ENCODE measurements at regions not wholly inside any gene's neighbourhood (a gene's known extent, or its start where the extent isn't known, plus 50 kb on each side); places are given as distances from the start of the nearest gene placed in this dataset.

DNA sequence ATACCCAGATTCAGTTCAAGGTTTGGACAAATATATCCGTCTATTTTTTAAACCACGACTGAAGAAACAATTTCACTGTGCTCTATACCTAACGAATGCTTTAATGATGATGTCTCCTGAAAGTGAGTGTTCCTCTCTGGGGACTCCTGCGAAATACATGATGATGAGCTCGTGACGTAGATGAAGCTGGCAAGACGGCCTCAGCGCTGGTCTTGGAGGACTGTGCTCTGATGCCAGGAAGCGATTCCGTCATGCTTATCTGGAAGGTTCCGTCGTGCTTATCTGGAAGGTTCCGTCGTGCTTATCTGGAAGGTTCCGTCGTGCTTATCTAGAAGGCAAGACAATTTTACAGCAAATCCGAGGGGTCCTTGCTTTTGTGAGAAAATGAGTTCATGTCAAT lies 250.8 kb upstream of the IRX2 start:
- Histone ChIP-seq H3K36me3 (replicated peaks in 1 of 2; ENCODE audit: control insufficient read depth in 1 of 2, insufficient read depth in 2 of 2, low read length in 1 of 2) (no peaks in the 10 kb centered on the region), H3K9me2 (no peaks in the 10 kb centered on the region), H3K4me2 (no peak overlapping the region), H3K4me1 (ENCODE audit: control insufficient read depth in 1 of 2, insufficient read depth in 2 of 2, low read depth in 1 of 2, low read length in 1 of 2) (no peaks in the 10 kb centered on the region), H3K9ac (no peak overlapping the region), H4K20me1 (ENCODE audit: insufficient read depth) (no peaks in the 10 kb centered on the region), H3K79me2 (ENCODE audit: insufficient read depth) (no peaks in the 10 kb centered on the region), H3K4me3 (ENCODE audit: low read depth in 2 of 2, low read length in 1 of 2) (no peak overlapping the region), H3K27me3 (ENCODE audit: insufficient read depth) (peaks cover 12% of the 10 kb centered on the region; the same call in 1 of the 2 replicates), H2AFZ (ENCODE audit: low read depth) (no peak overlapping the region), H3F3A (replicated peaks; ENCODE audit: insufficient read depth) (no peaks in the 10 kb centered on the region), H3K9me3 (no peaks in the 10 kb centered on the region), H3K27ac (ENCODE audit: low read depth in 2 of 2, low read length in 1 of 2) (no peak overlapping the region)
- CTCF ChIA-PET: no interaction called here
- 4% methylated on average over 17 of the region's 17 CpGs for WGBS (ENCODE audit: low lambda C conversion rate)
- DNase-seq: no peak
- POLR2A ChIA-PET: no interaction called here
- TF ChIP-seq, protein P1, sequence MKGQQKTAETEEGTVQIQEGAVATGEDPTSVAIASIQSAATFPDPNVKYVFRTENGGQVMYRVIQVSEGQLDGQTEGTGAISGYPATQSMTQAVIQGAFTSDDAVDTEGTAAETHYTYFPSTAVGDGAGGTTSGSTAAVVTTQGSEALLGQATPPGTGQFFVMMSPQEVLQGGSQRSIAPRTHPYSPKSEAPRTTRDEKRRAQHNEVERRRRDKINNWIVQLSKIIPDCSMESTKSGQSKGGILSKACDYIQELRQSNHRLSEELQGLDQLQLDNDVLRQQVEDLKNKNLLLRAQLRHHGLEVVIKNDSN (IDR thresholded peaks at IDR 0.05; ENCODE audit: borderline replicate concordance, low read depth): no peak
- TF ChIP-seq RAD21 (IDR thresholded peaks at IDR 0.05; ENCODE audit: low read length) (no peak), NRF1 (IDR thresholded peaks at IDR 0.05; ENCODE audit: low read depth, low read length) (no peak), YY1 (IDR thresholded peaks at IDR 0.05; ENCODE audit: low read depth) (no peak), FOXJ3 (CRISPR knock-in tag; IDR thresholded peaks at IDR 0.05) (no peak), TCF12 (IDR thresholded peaks at IDR 0.05) (no peak), EZH2phosphoT487 (IDR thresholded peaks at IDR 0.05; ENCODE audit: borderline replicate concordance, low read depth) (no peak), SIN3A (IDR thresholded peaks at IDR 0.05; ENCODE audit: borderline replicate concordance, low read depth, low read length) (no peak), SMC3 (IDR thresholded peaks at IDR 0.05; ENCODE audit: low read depth, low read length) (no peak), TEAD4 (IDR thresholded peaks at IDR 0.05; ENCODE audit: borderline replicate concordance, insufficient read depth) (no peak), MXI1 (IDR thresholded peaks at IDR 0.05; ENCODE audit: low read depth, low read length) (no peak), EP300 (IDR thresholded peaks at IDR 0.05; ENCODE audit: borderline replicate concordance in 1 of 2, low read depth in 1 of 2, low read length in 1 of 2) (no peak), JUND (IDR thresholded peaks at IDR 0.05) (no peak), RFX5 (IDR thresholded peaks at IDR 0.05; ENCODE audit: low read length) (no peak)
- TF ChIP-seq, protein P2, sequence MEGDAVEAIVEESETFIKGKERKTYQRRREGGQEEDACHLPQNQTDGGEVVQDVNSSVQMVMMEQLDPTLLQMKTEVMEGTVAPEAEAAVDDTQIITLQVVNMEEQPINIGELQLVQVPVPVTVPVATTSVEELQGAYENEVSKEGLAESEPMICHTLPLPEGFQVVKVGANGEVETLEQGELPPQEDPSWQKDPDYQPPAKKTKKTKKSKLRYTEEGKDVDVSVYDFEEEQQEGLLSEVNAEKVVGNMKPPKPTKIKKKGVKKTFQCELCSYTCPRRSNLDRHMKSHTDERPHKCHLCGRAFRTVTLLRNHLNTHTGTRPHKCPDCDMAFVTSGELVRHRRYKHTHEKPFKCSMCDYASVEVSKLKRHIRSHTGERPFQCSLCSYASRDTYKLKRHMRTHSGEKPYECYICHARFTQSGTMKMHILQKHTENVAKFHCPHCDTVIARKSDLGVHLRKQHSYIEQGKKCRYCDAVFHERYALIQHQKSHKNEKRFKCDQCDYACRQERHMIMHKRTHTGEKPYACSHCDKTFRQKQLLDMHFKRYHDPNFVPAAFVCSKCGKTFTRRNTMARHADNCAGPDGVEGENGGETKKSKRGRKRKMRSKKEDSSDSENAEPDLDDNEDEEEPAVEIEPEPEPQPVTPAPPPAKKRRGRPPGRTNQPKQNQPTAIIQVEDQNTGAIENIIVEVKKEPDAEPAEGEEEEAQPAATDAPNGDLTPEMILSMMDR (IDR thresholded peaks at IDR 0.05): no peak
- TF ChIP-seq, protein P3, sequence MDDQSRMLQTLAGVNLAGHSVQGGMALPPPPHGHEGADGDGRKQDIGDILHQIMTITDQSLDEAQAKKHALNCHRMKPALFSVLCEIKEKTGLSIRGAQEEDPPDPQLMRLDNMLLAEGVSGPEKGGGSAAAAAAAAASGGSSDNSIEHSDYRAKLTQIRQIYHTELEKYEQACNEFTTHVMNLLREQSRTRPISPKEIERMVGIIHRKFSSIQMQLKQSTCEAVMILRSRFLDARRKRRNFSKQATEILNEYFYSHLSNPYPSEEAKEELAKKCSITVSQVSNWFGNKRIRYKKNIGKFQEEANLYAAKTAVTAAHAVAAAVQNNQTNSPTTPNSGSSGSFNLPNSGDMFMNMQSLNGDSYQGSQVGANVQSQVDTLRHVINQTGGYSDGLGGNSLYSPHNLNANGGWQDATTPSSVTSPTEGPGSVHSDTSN (IDR thresholded peaks at IDR 0.05): no peak
- TF ChIP-seq, protein P4, sequence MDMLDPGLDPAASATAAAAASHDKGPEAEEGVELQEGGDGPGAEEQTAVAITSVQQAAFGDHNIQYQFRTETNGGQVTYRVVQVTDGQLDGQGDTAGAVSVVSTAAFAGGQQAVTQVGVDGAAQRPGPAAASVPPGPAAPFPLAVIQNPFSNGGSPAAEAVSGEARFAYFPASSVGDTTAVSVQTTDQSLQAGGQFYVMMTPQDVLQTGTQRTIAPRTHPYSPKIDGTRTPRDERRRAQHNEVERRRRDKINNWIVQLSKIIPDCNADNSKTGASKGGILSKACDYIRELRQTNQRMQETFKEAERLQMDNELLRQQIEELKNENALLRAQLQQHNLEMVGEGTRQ (IDR thresholded peaks at IDR 0.05; ENCODE audit: borderline replicate concordance, low read depth, low read length): no peak
- TF ChIP-seq, protein P5, sequence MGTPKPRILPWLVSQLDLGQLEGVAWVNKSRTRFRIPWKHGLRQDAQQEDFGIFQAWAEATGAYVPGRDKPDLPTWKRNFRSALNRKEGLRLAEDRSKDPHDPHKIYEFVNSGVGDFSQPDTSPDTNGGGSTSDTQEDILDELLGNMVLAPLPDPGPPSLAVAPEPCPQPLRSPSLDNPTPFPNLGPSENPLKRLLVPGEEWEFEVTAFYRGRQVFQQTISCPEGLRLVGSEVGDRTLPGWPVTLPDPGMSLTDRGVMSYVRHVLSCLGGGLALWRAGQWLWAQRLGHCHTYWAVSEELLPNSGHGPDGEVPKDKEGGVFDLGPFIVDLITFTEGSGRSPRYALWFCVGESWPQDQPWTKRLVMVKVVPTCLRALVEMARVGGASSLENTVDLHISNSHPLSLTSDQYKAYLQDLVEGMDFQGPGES (IDR thresholded peaks at IDR 0.05; ENCODE audit: low read depth, low read length): no peak
- TF ChIP-seq, protein P6, sequence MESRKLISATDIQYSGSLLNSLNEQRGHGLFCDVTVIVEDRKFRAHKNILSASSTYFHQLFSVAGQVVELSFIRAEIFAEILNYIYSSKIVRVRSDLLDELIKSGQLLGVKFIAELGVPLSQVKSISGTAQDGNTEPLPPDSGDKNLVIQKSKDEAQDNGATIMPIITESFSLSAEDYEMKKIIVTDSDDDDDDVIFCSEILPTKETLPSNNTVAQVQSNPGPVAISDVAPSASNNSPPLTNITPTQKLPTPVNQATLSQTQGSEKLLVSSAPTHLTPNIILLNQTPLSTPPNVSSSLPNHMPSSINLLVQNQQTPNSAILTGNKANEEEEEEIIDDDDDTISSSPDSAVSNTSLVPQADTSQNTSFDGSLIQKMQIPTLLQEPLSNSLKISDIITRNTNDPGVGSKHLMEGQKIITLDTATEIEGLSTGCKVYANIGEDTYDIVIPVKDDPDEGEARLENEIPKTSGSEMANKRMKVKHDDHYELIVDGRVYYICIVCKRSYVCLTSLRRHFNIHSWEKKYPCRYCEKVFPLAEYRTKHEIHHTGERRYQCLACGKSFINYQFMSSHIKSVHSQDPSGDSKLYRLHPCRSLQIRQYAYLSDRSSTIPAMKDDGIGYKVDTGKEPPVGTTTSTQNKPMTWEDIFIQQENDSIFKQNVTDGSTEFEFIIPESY (IDR thresholded peaks at IDR 0.05; ENCODE audit: borderline replicate concordance, low read depth): no peak
